B cell (primary cell): ENCODE measurements at regions not wholly inside any gene's neighbourhood (a gene's known extent, or its start where the extent isn't known, plus 50 kb on each side); places are given as distances from the start of the nearest gene placed in this dataset.

Experiments
- EZH2 ChIP-seq: IDR thresholded peaks from 2 replicates; pipeline ENCODE4 v1.6.1; 2012; ENCODE audit warnings: borderline replicate concordance, low read depth, mild to moderate bottlenecking, moderate library complexity, low read length; ENCODE audit not compliant: insufficient read depth, poor library complexity, severe bottlenecking
- TF ChIP-seq, protein P1 (sequence below): fragments of 200-600 bp; IDR thresholded peaks from one replicate; pipeline ENCODE4 v1.8.0; 2022; ENCODE audit warnings: antibody characterized with exemption, mild to moderate bottlenecking

DNA sequence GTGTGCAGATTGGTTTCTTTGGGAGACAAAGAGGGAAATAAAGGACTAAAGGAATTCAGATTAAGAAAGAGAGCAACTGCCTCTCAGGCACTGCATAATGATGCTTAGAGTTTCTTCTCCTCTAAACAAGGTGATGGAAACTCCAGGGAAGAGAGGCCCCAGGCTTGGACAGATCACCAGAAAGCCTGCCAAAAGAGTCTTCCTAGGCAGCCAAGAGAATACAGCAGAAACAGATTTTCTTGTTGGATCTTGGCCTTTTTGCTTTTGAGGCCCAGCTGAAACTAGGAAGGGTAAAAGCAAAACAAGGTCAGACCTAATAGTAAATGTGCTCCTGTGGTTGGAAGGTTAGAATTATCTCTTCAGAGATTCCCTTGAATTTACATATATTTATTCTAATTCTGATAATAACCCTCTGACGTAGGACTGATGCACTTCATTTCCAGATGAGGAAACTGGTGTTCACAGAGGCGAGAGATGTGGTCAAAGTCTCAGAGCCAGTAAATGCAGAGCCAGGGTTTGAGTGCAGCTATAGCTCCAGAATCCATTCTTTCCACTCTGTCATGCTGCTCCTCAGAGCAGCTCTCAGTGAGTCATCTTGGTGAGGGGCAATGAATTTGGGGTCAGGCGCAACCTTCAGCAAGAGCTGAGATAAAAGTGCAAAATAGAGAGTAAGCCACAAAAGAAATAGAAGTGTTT, 142.3 kb upstream of the FBXO11 start:
- TF ChIP-seq, protein P1, sequence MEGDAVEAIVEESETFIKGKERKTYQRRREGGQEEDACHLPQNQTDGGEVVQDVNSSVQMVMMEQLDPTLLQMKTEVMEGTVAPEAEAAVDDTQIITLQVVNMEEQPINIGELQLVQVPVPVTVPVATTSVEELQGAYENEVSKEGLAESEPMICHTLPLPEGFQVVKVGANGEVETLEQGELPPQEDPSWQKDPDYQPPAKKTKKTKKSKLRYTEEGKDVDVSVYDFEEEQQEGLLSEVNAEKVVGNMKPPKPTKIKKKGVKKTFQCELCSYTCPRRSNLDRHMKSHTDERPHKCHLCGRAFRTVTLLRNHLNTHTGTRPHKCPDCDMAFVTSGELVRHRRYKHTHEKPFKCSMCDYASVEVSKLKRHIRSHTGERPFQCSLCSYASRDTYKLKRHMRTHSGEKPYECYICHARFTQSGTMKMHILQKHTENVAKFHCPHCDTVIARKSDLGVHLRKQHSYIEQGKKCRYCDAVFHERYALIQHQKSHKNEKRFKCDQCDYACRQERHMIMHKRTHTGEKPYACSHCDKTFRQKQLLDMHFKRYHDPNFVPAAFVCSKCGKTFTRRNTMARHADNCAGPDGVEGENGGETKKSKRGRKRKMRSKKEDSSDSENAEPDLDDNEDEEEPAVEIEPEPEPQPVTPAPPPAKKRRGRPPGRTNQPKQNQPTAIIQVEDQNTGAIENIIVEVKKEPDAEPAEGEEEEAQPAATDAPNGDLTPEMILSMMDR = no peak
- no peak for TF ChIP-seq EZH2
